DMS 273 treated with DMSO at 0.1 percent for 48 hours (cell line): ENCODE measurements at regions not wholly inside any gene's neighbourhood (a gene's known extent, or its start where the extent isn't known, plus 50 kb on each side); places are given as distances from the start of the nearest gene placed in this dataset.
"Not testable (repeated sequence)": the region's sequence is repeated elsewhere in the genome, so short reads cannot be mapped to it uniquely, and the experiment has no call there.

Source experiments
- DNase-seq: peaks from one replicate; lab custom pipeline; 2025; lab: John Stamatoyannopoulos, UW

DNA sequence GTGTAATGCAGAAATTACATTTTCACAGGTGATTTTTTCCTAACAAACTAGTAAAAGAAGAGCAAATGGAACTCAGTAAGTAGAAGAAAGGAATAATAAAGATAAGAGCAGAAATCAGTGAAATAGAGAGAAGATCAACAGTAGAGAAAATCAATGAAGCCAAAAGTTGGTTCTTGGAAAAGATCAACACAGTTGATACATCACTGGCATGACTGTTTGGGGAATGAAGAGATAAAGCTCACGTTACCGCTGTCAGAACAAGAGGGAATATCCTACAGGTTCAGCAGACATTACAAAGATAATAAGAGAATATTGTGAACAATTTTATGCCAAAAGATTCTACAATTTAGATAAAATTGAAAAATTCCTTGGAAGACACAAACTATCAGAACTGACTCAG is 146.4 kb downstream of the ACTR3B start:
- DNase-seq = no peak

GRCh38 chr7:152907042-152907761 is 147.7 kb downstream of the ACTR3B start:
- no peak for DNase-seq

GRCh38 chr7:152909280-152909679 is 149.7 kb downstream of the ACTR3B start:
- DNase-seq = no peak

DNA sequence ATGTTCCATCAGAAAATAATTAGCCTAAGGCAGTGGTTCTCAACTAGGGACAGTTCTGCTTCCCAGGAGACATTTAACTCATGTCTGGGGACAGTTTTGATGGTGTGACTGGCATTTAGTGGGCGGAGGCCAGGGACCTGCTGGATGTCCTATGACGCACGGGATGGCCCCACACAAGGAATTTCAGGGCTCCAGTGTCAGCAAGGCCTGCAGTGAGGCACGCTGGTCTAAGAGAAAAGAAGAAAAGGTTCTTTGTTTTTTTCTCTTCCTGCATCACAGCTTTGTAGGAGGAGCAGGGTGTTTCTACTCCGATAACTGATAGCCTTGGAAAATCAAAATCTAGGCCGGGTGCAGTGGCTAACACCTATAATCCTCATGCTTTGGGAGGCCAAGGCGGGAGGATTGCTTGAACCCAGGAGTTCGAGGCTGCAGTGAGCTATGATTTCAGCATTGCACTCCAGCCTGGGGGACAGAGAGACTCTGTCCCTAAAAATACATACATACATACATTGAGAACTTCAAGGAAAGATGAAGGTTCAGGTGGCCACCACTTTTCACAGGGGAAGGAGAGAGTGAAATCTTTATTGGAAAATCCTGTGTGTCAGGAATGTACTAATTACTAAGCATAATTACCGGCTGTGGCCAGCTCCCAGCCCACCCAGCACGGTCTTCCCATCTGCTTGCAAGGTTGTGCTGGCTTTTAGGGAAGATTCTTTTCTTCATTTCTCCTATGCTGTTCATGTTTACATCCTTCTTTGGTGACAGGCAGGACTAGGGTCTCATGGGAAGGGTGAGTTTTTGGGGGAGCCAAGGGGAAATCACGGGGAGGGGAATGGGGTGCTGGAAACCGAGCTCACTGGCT is 150.4 kb downstream of the ACTR3B start:
- no peak for DNase-seq

GRCh38 chr7:152910545-152911225 is 151.1 kb downstream of the ACTR3B start:
- DNase-seq = no peak

- no peak for DNase-seq
These were observed 151.6 kb downstream of the ACTR3B start for GRCh38 chr7:152911226-152911560.

GRCh38 chr7:152911922-152912321 is 152.4 kb downstream of the ACTR3B start:
- DNase-seq = no peak

GRCh38 chr7:152912511-152912910 is 153.0 kb downstream of the ACTR3B start:
- no peak for DNase-seq

DNA sequence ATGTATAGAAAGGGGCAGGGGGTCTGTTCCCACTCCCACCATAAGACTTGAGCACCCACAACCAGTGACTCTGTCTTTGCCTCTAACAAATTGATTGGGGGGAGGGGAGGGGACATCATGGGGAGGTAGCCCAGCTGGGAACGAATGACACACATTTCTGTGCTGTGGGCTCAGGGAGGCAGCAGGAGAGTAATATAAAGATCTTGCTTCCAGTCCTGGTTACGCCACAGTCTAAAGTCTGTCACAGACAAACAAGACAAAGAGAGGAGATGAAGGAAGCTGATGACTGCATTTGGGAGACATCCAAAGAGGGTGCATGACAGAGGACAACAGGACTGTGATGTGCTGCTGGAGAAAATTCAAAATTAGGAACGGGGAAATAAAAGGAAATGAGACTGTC is 153.9 kb downstream of the ACTR3B start:
- DNase-seq = no peak

- DNase-seq = no peak
These were observed 154.7 kb downstream of the ACTR3B start for GRCh38 chr7:152914014-152914844.

DNA sequence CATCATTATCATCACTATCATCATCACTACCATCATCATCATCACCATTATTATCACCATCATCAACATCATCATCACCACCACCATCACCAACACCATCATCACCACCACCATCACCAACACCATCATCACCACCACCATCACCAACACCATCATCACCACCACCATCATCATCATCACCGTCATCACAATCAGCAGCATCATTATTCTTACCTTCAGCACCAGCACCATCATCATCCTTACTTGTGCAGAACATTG is 155.2 kb downstream of the ACTR3B start:
- not testable (repeated sequence) for DNase-seq

DNA sequence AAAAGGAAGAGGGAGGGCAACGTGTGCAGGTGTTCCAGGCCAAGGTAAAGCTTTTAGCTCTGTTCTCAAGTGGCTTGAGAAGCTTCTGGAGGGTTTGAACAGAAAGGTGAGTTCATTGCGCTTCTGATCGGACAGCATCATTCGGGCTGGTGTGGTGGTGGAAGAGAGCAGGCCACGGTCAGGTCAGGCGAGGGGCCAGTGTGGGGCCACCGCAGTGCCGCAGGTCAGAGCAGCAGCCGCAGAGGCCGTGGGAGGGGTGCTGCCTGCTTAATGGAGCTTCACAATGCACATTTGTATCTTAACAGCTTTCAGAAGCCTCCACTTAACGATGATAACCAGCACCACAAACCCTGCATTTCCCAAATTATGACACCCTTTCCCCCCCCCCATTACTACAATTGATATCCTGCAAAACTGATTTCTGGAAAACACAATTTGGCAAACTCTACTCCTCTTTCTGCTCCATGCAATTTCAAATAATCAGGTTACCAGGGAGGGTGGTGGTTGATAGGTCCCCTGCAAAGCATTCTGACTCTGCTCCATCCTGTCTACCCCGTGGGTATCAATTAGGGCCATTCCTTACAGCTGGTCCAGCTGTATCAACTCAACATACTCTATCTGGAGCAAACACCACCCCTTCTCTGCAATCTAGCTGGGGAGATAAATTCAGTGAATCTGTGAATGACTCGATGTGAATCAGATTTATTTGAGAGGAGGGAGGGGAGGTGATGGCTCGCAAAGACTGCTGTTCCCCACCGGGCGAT is 162.9 kb downstream of the ACTR3B start:
- DNase-seq = no peak

- no peak for DNase-seq
These were observed 164.2 kb downstream of the ACTR3B start for GRCh38 chr7:152923711-152924110.

- DNase-seq = no peak
These were observed 164.7 kb downstream of the ACTR3B start for GRCh38 chr7:152924238-152924637.

DNA sequence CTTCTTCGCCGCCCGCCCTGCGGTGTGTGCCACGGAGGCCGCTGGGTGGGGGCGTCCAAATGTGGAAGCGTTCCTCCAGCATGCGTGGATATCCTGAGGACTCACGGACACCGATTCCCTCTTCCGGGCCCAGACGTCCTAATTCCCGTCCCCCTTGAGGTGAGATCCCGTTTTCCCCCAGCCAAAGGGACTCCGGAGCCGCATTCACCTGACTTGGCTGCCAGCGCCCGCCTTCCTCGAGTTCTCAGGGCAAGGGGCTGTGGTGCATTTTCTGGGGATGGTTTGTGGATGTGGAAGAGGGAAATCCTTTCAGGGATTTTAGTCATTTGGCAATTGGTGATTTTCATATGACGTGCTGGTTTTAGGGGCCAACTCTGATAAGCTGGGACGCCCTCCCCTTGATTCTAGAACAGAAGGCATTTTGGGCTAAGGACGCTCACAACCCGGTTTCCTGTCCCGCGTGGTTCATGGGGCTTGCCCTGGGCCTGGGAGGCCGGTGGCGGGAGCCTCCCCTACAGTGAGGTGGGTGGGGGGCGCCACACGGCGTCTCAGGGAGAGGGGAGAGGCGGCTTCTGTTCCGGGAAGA is 165.4 kb downstream of the ACTR3B start:
- no peak for DNase-seq

GRCh38 chr7:152925412-152926147 is 166.0 kb downstream of the ACTR3B start:
- DNase-seq = no peak

- DNase-seq = no peak
These were observed 172.1 kb downstream of the ACTR3B start for GRCh38 chr7:152931633-152932032.

- DNase-seq = no peak
These were observed 177.7 kb downstream of the ACTR3B start for GRCh38 chr7:152937282-152937681.

DNA sequence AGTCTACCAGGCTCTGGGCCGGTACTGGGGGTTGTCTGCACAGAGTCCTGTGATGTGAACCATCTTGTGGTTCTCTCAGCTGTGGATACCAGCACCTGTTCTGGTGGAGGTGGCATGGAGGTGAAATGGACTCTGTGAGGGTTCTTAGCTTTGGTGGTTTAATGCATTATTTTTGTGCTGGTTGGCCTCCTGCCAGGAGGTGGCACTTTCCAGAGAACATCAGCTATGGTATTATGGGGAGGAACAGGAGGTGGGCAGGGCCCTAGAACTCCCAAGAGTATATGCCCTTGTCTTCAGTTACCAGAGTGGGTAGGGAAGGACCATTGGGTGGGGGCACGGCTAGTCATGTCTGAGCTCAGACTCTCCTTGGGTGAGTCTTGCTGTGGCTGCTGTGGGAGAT is 187.1 kb downstream of the ACTR3B start:
- DNase-seq = not testable (repeated sequence)

- DNase-seq = no peak
These were observed 188.1 kb downstream of the ACTR3B start for GRCh38 chr7:152947686-152948085.
